ENCODE measurements at regions not wholly inside any gene's neighbourhood (a gene's known extent, or its start where the extent isn't known, plus 50 kb on each side); places are given as distances from the start of the nearest gene placed in this dataset.

GRCh38 chr3:30294241-30294667 is 312.1 kb upstream of the TGFBR2 start:
- Histone ChIP-seq H3K9me3 (ENCODE audit: control insufficient read depth, insufficient read depth, low read length) (no peaks in the 10 kb centered on the region), H3K4me1 (ENCODE audit: control insufficient read depth, insufficient read depth, low read length) (no peaks in the 10 kb centered on the region), H3K36me3 (ENCODE audit: control insufficient read depth, insufficient read depth, low read length) (no peaks in the 10 kb centered on the region), H3K4me3 (ENCODE audit: low read depth, low read length) (no peak overlapping the region), H3K9ac (ENCODE audit: low read depth, low read length) (no peak overlapping the region), H3K27me3 (ENCODE audit: control insufficient read depth, insufficient read depth, low read length) (no peaks in the 10 kb centered on the region)

DNA sequence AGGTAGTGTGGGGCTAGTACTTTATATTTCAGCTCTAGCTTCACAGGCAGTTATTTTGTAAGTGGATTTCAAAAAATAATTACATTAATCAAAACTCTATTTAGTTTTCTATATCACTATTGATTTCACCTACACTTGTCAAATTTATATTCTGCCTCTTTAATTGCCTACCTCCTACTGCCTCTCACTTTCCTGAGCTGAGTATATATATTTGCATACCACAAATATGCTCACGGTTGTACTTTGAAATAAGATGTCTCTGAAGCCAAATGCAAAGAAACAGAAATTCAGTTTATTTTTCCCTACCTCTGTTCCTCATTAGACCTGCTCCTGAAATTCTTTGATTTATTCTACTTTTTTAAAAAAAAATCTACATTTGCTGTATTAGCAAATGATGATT is 309.3 kb upstream of the TGFBR2 start:
- Histone ChIP-seq H3K4me3 (ENCODE audit: low read depth, low read length) (no peak overlapping the region), H3K27me3 (ENCODE audit: control insufficient read depth, insufficient read depth, low read length) (no peaks in the 10 kb centered on the region), H3K36me3 (ENCODE audit: control insufficient read depth, insufficient read depth, low read length) (no peaks in the 10 kb centered on the region), H3K9ac (ENCODE audit: low read depth, low read length) (no peak overlapping the region), H3K9me3 (ENCODE audit: control insufficient read depth, insufficient read depth, low read length) (no peaks in the 10 kb centered on the region), H3K4me1 (ENCODE audit: control insufficient read depth, insufficient read depth, low read length) (no peaks in the 10 kb centered on the region)

GRCh38 chr3:30299674-30300385 is 306.6 kb upstream of the TGFBR2 start:
- no peaks in the 10 kb centered on the region for H3K9me3 ChIP-seq (ENCODE audit: control insufficient read depth, insufficient read depth, low read length)
- no peaks in the 10 kb centered on the region for H3K36me3 ChIP-seq (ENCODE audit: control insufficient read depth, insufficient read depth, low read length)
- H3K27me3 ChIP-seq (ENCODE audit: control insufficient read depth, insufficient read depth, low read length) = no peaks in the 10 kb centered on the region
- H3K4me3 ChIP-seq (ENCODE audit: low read depth, low read length) = no peak overlapping the region
- H3K4me1 ChIP-seq (ENCODE audit: control insufficient read depth, insufficient read depth, low read length) = no peaks in the 10 kb centered on the region
- H3K9ac ChIP-seq (ENCODE audit: low read depth, low read length) = no peak overlapping the region

- Histone ChIP-seq H3K9me3 (ENCODE audit: control insufficient read depth, insufficient read depth, low read length) (no peaks in the 10 kb centered on the region), H3K9ac (ENCODE audit: low read depth, low read length) (no peak overlapping the region), H3K36me3 (ENCODE audit: control insufficient read depth, insufficient read depth, low read length) (no peaks in the 10 kb centered on the region), H3K4me3 (ENCODE audit: low read depth, low read length) (no peak overlapping the region), H3K27me3 (ENCODE audit: control insufficient read depth, insufficient read depth, low read length) (no peaks in the 10 kb centered on the region), H3K4me1 (ENCODE audit: control insufficient read depth, insufficient read depth, low read length) (no peaks in the 10 kb centered on the region)
These were observed 305.6 kb upstream of the TGFBR2 start for GRCh38 chr3:30300809-30301208.

GRCh38 chr3:30302027-30302426 is 304.4 kb upstream of the TGFBR2 start:
- H3K9me3 ChIP-seq (ENCODE audit: control insufficient read depth, insufficient read depth, low read length) = no peaks in the 10 kb centered on the region

GRCh38 chr3:30303770-30304169 is 302.6 kb upstream of the TGFBR2 start:
- Histone ChIP-seq H3K27me3 (ENCODE audit: control insufficient read depth, insufficient read depth, low read length) (no peaks in the 10 kb centered on the region), H3K9ac (ENCODE audit: low read depth, low read length) (no peak overlapping the region), H3K4me1 (ENCODE audit: control insufficient read depth, insufficient read depth, low read length) (no peaks in the 10 kb centered on the region), H3K9me3 (ENCODE audit: control insufficient read depth, insufficient read depth, low read length) (no peaks in the 10 kb centered on the region), H3K4me3 (ENCODE audit: low read depth, low read length) (no peak overlapping the region), H3K36me3 (ENCODE audit: control insufficient read depth, insufficient read depth, low read length) (no peaks in the 10 kb centered on the region)

More at GRCh38 chr3:30302027-30302426, 304.4 kb upstream of the TGFBR2 start:
- Histone ChIP-seq H3K36me3 (ENCODE audit: control insufficient read depth, insufficient read depth, low read length) (no peaks in the 10 kb centered on the region), H3K27me3 (ENCODE audit: control insufficient read depth, insufficient read depth, low read length) (no peaks in the 10 kb centered on the region), H3K4me3 (ENCODE audit: low read depth, low read length) (no peak overlapping the region), H3K4me1 (ENCODE audit: control insufficient read depth, insufficient read depth, low read length) (no peaks in the 10 kb centered on the region), H3K9ac (ENCODE audit: low read depth, low read length) (no peak overlapping the region)

DNA sequence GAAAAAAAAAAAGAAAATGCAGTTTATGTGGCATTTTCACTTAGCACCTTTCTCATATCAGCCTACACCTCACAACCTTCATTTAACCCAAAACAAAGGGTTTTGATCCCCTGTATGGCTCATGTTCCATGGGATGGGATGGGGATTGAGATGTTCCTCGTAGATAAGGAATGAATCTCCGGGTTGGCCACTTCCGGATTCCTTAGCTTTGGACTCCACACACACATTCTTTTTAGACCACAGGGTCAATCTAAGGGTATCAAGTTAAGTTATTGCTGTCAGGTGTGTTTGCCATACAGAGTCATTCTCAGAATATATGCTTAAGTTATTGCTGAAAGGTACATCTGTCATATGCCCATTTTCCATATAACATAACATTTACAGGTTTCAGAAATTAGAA is 301.4 kb upstream of the TGFBR2 start:
- Histone ChIP-seq H3K4me3 (ENCODE audit: low read depth, low read length) (no peak overlapping the region), H3K36me3 (ENCODE audit: control insufficient read depth, insufficient read depth, low read length) (no peaks in the 10 kb centered on the region), H3K27me3 (ENCODE audit: control insufficient read depth, insufficient read depth, low read length) (no peaks in the 10 kb centered on the region), H3K9ac (ENCODE audit: low read depth, low read length) (no peak overlapping the region), H3K4me1 (ENCODE audit: control insufficient read depth, insufficient read depth, low read length) (no peaks in the 10 kb centered on the region), H3K9me3 (ENCODE audit: control insufficient read depth, insufficient read depth, low read length) (no peaks in the 10 kb centered on the region)

- Histone ChIP-seq H3K4me3 (ENCODE audit: low read depth, low read length) (no peak overlapping the region), H3K4me1 (ENCODE audit: control insufficient read depth, insufficient read depth, low read length) (no peaks in the 10 kb centered on the region), H3K36me3 (ENCODE audit: control insufficient read depth, insufficient read depth, low read length) (no peaks in the 10 kb centered on the region), H3K9me3 (ENCODE audit: control insufficient read depth, insufficient read depth, low read length) (no peaks in the 10 kb centered on the region), H3K27me3 (ENCODE audit: control insufficient read depth, insufficient read depth, low read length) (no peaks in the 10 kb centered on the region), H3K9ac (ENCODE audit: low read depth, low read length) (no peak overlapping the region)
These were observed 299.5 kb upstream of the TGFBR2 start for GRCh38 chr3:30306896-30307295.

DNA sequence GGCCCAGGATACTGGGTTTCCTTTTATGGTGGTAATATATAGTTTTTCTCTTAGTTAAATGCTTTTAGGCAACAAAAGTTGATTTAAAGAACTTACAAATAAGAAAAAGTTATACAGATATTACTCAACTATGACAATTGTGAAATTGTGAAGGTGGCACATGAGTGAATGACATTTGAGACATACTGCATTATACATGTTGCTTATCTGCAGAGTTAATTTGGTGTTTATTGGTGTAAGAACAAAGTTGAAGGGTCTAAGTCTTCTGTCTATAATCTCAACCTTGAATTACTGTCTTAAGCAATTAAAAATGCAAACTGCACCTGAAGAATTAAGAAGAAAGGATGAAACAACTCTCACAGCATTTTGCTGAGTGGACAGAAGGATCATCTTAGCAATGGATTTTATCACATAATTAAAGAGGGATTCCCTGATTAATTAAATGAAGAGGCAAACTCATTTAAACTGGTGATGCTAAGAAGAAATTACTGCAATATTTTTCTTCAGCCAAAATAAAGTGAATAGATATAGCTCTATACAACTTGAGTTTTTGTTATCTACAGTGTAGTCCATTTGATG is 298.9 kb upstream of the TGFBR2 start:
- Histone ChIP-seq H3K4me1 (ENCODE audit: control insufficient read depth, insufficient read depth, low read length) (no peaks in the 10 kb centered on the region), H3K4me3 (ENCODE audit: low read depth, low read length) (no peak overlapping the region), H3K36me3 (ENCODE audit: control insufficient read depth, insufficient read depth, low read length) (no peaks in the 10 kb centered on the region), H3K9ac (ENCODE audit: low read depth, low read length) (no peak overlapping the region), H3K27me3 (ENCODE audit: control insufficient read depth, insufficient read depth, low read length) (no peaks in the 10 kb centered on the region), H3K9me3 (ENCODE audit: control insufficient read depth, insufficient read depth, low read length) (no peaks in the 10 kb centered on the region)

GRCh38 chr3:30308131-30308530 is 298.3 kb upstream of the TGFBR2 start:
- Histone ChIP-seq H3K36me3 (ENCODE audit: control insufficient read depth, insufficient read depth, low read length) (no peaks in the 10 kb centered on the region), H3K9me3 (ENCODE audit: control insufficient read depth, insufficient read depth, low read length) (no peaks in the 10 kb centered on the region), H3K27me3 (ENCODE audit: control insufficient read depth, insufficient read depth, low read length) (no peaks in the 10 kb centered on the region), H3K4me3 (ENCODE audit: low read depth, low read length) (no peak overlapping the region), H3K4me1 (ENCODE audit: control insufficient read depth, insufficient read depth, low read length) (no peaks in the 10 kb centered on the region), H3K9ac (ENCODE audit: low read depth, low read length) (no peak overlapping the region)

- no peaks in the 10 kb centered on the region for H3K36me3 ChIP-seq (ENCODE audit: control insufficient read depth, insufficient read depth, low read length)
- H3K9me3 ChIP-seq (ENCODE audit: control insufficient read depth, insufficient read depth, low read length) = no peaks in the 10 kb centered on the region
- H3K4me1 ChIP-seq (ENCODE audit: control insufficient read depth, insufficient read depth, low read length) = no peaks in the 10 kb centered on the region
- no peak overlapping the region for H3K4me3 ChIP-seq (ENCODE audit: low read depth, low read length)
- H3K9ac ChIP-seq (ENCODE audit: low read depth, low read length) = no peak overlapping the region
- H3K27me3 ChIP-seq (ENCODE audit: control insufficient read depth, insufficient read depth, low read length) = no peaks in the 10 kb centered on the region
These were observed 296.1 kb upstream of the TGFBR2 start for GRCh38 chr3:30309961-30310954.
